SU-DHL-6 (cell line): ENCODE measurements at regions not wholly inside any gene's neighbourhood (a gene's known extent, or its start where the extent isn't known, plus 50 kb on each side); places are given as distances from the start of the nearest gene placed in this dataset.

Experiments
- H2AFZ ChIP-seq: fragments of 200-600 bp; sonication (generic); 2 replicates; pipeline ENCODE4 v1.6.1; 2014; ENCODE audit warnings: low read depth, mild to moderate bottlenecking, moderate library complexity, mixed read lengths, antibody characterized with exemption, low read length; ENCODE audit not compliant: severe bottlenecking
- H3F3A ChIP-seq: fragments of 200-600 bp; shearing (Covaris generic); 2 replicates; pipeline ENCODE4 v1.6.0; 2016; ENCODE audit warnings: antibody characterized with exemption, mild to moderate bottlenecking; ENCODE audit not compliant: insufficient read depth
- H3K27ac ChIP-seq: fragments of 200-600 bp; sonication (generic); 2 replicates; pipeline ENCODE4 v1.5.1; 2016; ENCODE audit warnings: low read depth, mild to moderate bottlenecking, low read length, moderate library complexity, mixed read lengths
- H3K27me3 ChIP-seq: fragments of 200-600 bp; sonication (generic), shearing (Covaris generic); 2 replicates; pipeline ENCODE4 v1.6.0; 2014; ENCODE audit warnings: mild to moderate bottlenecking, low read length
- H3K36me3 ChIP-seq: fragments of 200-600 bp; sonication (generic); 2 replicates; pipeline ENCODE4 v1.6.1; 2014; ENCODE audit warnings: mild to moderate bottlenecking, low read length, mixed read lengths
- H3K4me2 ChIP-seq: fragments of 300-600, 200-600 bp; shearing (Covaris generic), sonication (generic); 2 replicates; pipeline ENCODE4 v1.6.0; 2014; ENCODE audit warnings: low read length, low read depth, mild to moderate bottlenecking; ENCODE audit not compliant: poor library complexity, severe bottlenecking
- H3K4me3 ChIP-seq: fragments of 200-600 bp; sonication (generic); 2 replicates; pipeline ENCODE4 v1.5.1; 2014; ENCODE audit warnings: antibody characterized with exemption, low read length, mild to moderate bottlenecking, mixed read lengths; ENCODE audit not compliant: insufficient read depth, poor library complexity, severe bottlenecking
- H3K79me2 ChIP-seq: fragments of 200-600 bp; sonication (generic); 2 replicates; pipeline ENCODE4 v1.6.1; 2014; ENCODE audit warnings: mild to moderate bottlenecking, low read length, moderate library complexity; ENCODE audit not compliant: insufficient read depth
- H3K9ac ChIP-seq: fragments of 200-600 bp; sonication (generic); 2 replicates; pipeline ENCODE4 v1.7.0; 2014; ENCODE audit warnings: mild to moderate bottlenecking, low read length
- H3K9me2 ChIP-seq: fragments of 200-600 bp; sonication (generic); replicated peaks from 2 replicates; pipeline ENCODE4 v1.6.1; 2014; ENCODE audit warnings: low read length; ENCODE audit not compliant: insufficient read depth
- H3K9me3 ChIP-seq: fragments of 200-600 bp; sonication (generic); 2 replicates; pipeline ENCODE4 v1.6.1; 2014; ENCODE audit warnings: low read length, mixed read lengths; ENCODE audit not compliant: insufficient read depth
- H4K20me1 ChIP-seq: fragments of 200-600 bp; sonication (generic); 2 replicates; pipeline ENCODE4 v1.6.1; 2014; ENCODE audit warnings: low read depth, mild to moderate bottlenecking, antibody characterized with exemption, low read length, moderate library complexity, mixed read lengths
- CTCF ChIP-seq: fragments of 200-600 bp; sonication (generic); IDR thresholded peaks from one replicate; pipeline ENCODE4 v1.5.1; 2017; ENCODE audit warnings: antibody characterized with exemption, mild to moderate bottlenecking, low read length, moderate library complexity; ENCODE audit not compliant: insufficient read depth, poor library complexity, severe bottlenecking
- EZH2phosphoT487 ChIP-seq: fragments of 200-600 bp; sonication (generic), shearing (Covaris generic); conservative IDR thresholded peaks from 2 replicates; pipeline ENCODE4 v1.6.1; 2018; ENCODE audit warnings: mild to moderate bottlenecking, antibody characterized with exemption, low read length, moderate library complexity, mixed read lengths

GRCh38 chr3:177341736-177342419 is 144.6 kb upstream of the TBL1XR1 start:
- H3K4me3 ChIP-seq: no peak overlapping the region
- no peaks in the 10 kb centered on the region for H3K9me3 ChIP-seq
- H3K27me3 ChIP-seq: no peaks in the 10 kb centered on the region
- H3K9me2 ChIP-seq: no peaks in the 10 kb centered on the region
- no peaks in the 10 kb centered on the region for H3K36me3 ChIP-seq
- H2AFZ ChIP-seq: no peak overlapping the region
- no peaks in the 10 kb centered on the region for H4K20me1 ChIP-seq
- H3K9ac ChIP-seq: peak overlapping the region; percentile 84
- peak overlapping the region; percentile 79 for H3K4me2 ChIP-seq
- peaks cover 81% of the 10 kb centered on the region for H3F3A ChIP-seq
- no peaks in the 10 kb centered on the region; the same call in 1 of the 2 replicates for H3K79me2 ChIP-seq
- TF ChIP-seq EZH2phosphoT487 (no peak), CTCF (no peak)
- peak overlapping the region; percentile 98 for H3K27ac ChIP-seq

- Histone ChIP-seq H3K4me3 (peak overlapping the region; percentile 8), H3K9me3 (no peaks in the 10 kb centered on the region), H3K27me3 (no peaks in the 10 kb centered on the region), H3K79me2 (no peaks in the 10 kb centered on the region; the same call in 1 of the 2 replicates), H3K4me2 (peak overlapping the region; percentile 79), H3K9ac (peak overlapping the region; percentile 84), H2AFZ (no peak overlapping the region), H4K20me1 (no peaks in the 10 kb centered on the region), H3K27ac (peak overlapping the region; percentile 98), H3K9me2 (no peaks in the 10 kb centered on the region), H3F3A (peaks cover 82% of the 10 kb centered on the region), H3K36me3 (no peaks in the 10 kb centered on the region)
- TF ChIP-seq EZH2phosphoT487 (no peak), CTCF (no peak)
These were observed 145.9 kb upstream of the TBL1XR1 start for GRCh38 chr3:177343122-177343625.

GRCh38 chr3:177345049-177345972 is 148.0 kb upstream of the TBL1XR1 start:
- H3F3A ChIP-seq: peaks cover 86% of the 10 kb centered on the region
- H3K4me3 ChIP-seq: peak overlapping the region; percentile 13
- no peaks in the 10 kb centered on the region for H3K9me3 ChIP-seq
- H3K9ac ChIP-seq: peak overlapping the region; percentile 84
- H3K27me3 ChIP-seq: no peaks in the 10 kb centered on the region
- H3K27ac ChIP-seq: peak overlapping the region; percentile 98
- no peaks in the 10 kb centered on the region for H3K9me2 ChIP-seq
- H3K36me3 ChIP-seq: no peaks in the 10 kb centered on the region
- TF ChIP-seq CTCF (no peak), EZH2phosphoT487 (no peak)
- H4K20me1 ChIP-seq: no peaks in the 10 kb centered on the region
- peak overlapping the region; percentile 91 for H3K4me2 ChIP-seq
- H3K79me2 ChIP-seq: no peaks in the 10 kb centered on the region; the same call in 1 of the 2 replicates
- H2AFZ ChIP-seq: no peak overlapping the region
